HG03135 (cell line): ENCODE measurements at regions not wholly inside any gene's neighbourhood (a gene's known extent, or its start where the extent isn't known, plus 50 kb on each side); places are given as distances from the start of the nearest gene placed in this dataset.

Experiments used
- ATAC-seq: cut with Tn5 transposase; IDR thresholded peaks from one replicate; pipeline ENCODE4 v1.9.1; 2021; ENCODE audit warnings: mild to moderate bottlenecking, moderate library complexity; ENCODE audit not compliant: unreplicated experiment

GRCh38 chr5:143671674-143672569 lies 140.0 kb upstream of the HMHB1 start:
- ATAC-seq: no peak

- no peak for ATAC-seq
Measured at GRCh38 chr5:143671021-143671420, 140.9 kb upstream of the HMHB1 start.

GRCh38 chr5:143665866-143666265 lies 146.1 kb upstream of the HMHB1 start:
- no peak for ATAC-seq

GRCh38 chr5:143664623-143665022 lies 147.3 kb upstream of the HMHB1 start:
- ATAC-seq: no peak

GRCh38 chr5:143663872-143664271 lies 148.1 kb upstream of the HMHB1 start:
- no peak for ATAC-seq

- no peak for ATAC-seq
Measured at GRCh38 chr5:143662020-143662419, 149.9 kb upstream of the HMHB1 start.

GRCh38 chr5:143660625-143661024 lies 151.3 kb upstream of the HMHB1 start:
- ATAC-seq: no peak

- no peak for ATAC-seq
Measured at GRCh38 chr5:143659599-143660238, 152.2 kb upstream of the HMHB1 start.

- no peak for ATAC-seq
Measured at GRCh38 chr5:143658956-143659355, 153.0 kb upstream of the HMHB1 start.

GRCh38 chr5:143657647-143658285 lies 154.2 kb upstream of the HMHB1 start:
- ATAC-seq: no peak

- no peak for ATAC-seq
Measured at GRCh38 chr5:143653766-143654282, 158.1 kb upstream of the HMHB1 start.

- ATAC-seq: no peak
Measured at GRCh38 chr5:143653256-143653655, 158.7 kb upstream of the HMHB1 start.

GRCh38 chr5:143652108-143652700 lies 159.8 kb upstream of the HMHB1 start:
- no peak for ATAC-seq

- ATAC-seq: no peak
Measured at GRCh38 chr5:143649937-143650621, 161.9 kb upstream of the HMHB1 start.

GRCh38 chr5:143648696-143649095 lies 163.3 kb upstream of the HMHB1 start:
- no peak for ATAC-seq

GRCh38 chr5:143646961-143647360 lies 165.0 kb upstream of the HMHB1 start:
- ATAC-seq: no peak

GRCh38 chr5:143645356-143645755 lies 166.6 kb upstream of the HMHB1 start:
- no peak for ATAC-seq

GRCh38 chr5:143644727-143645126 lies 167.2 kb upstream of the HMHB1 start:
- no peak for ATAC-seq

GRCh38 chr5:143642791-143643190 lies 169.2 kb upstream of the HMHB1 start:
- no peak for ATAC-seq

GRCh38 chr5:143641549-143642355 lies 170.2 kb upstream of the HMHB1 start:
- no peak for ATAC-seq
